ENCODE measurements at regions not wholly inside any gene's neighbourhood (a gene's known extent, or its start where the extent isn't known, plus 50 kb on each side); places are given as distances from the start of the nearest gene placed in this dataset.

DNA sequence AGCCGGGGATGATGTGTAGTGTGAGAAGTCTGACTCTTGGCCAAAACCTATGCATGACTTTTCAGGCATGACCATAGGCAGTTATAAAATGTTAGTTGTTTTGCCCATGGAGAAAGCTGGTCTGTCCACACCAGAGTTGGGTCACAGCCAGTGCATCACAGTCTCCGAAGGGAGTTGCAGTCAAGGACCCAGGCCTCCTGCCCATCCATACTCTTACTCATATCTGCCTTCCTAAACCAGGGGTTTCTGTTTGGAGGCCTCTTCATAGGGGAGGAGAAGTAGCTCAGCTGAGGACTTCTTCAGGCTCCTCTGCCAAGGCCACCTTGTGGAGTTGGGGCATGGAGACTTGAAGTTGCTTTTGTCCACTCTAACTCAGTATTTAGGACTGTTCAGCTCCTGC, 1008.3 kb downstream of the PCDH18 start:
- no peak overlapping the region for H3K4me3 ChIP-seq (ENCODE audit: low read depth, low read length)
- no peak overlapping the region for H3K27ac ChIP-seq
- no peaks in the 10 kb centered on the region for H3K27me3 ChIP-seq (ENCODE audit: control insufficient read depth, insufficient read depth, low read length)
- H2AFZ ChIP-seq = no peak overlapping the region
- no peaks in the 10 kb centered on the region for H3K9me3 ChIP-seq (ENCODE audit: control insufficient read depth, low read length)
- TF ChIP-seq, protein P1, sequence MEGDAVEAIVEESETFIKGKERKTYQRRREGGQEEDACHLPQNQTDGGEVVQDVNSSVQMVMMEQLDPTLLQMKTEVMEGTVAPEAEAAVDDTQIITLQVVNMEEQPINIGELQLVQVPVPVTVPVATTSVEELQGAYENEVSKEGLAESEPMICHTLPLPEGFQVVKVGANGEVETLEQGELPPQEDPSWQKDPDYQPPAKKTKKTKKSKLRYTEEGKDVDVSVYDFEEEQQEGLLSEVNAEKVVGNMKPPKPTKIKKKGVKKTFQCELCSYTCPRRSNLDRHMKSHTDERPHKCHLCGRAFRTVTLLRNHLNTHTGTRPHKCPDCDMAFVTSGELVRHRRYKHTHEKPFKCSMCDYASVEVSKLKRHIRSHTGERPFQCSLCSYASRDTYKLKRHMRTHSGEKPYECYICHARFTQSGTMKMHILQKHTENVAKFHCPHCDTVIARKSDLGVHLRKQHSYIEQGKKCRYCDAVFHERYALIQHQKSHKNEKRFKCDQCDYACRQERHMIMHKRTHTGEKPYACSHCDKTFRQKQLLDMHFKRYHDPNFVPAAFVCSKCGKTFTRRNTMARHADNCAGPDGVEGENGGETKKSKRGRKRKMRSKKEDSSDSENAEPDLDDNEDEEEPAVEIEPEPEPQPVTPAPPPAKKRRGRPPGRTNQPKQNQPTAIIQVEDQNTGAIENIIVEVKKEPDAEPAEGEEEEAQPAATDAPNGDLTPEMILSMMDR (IDR thresholded peaks at IDR 0.05) = no peak
- no peaks in the 10 kb centered on the region for H3K4me1 ChIP-seq
- no peak overlapping the region for H3K9ac ChIP-seq
- no peak overlapping the region for H3K4me2 ChIP-seq (ENCODE audit: low read length)
- no peaks in the 10 kb centered on the region for H3K79me2 ChIP-seq
- H3K36me3 ChIP-seq (ENCODE audit: control insufficient read depth, insufficient read depth, low read length) = no peaks in the 10 kb centered on the region

- no peak overlapping the region for H3K27ac ChIP-seq
- H3K9me3 ChIP-seq (ENCODE audit: control insufficient read depth, low read length) = no peaks in the 10 kb centered on the region
- no peaks in the 10 kb centered on the region for H3K4me1 ChIP-seq
- no peaks in the 10 kb centered on the region for H3K27me3 ChIP-seq (ENCODE audit: control insufficient read depth, insufficient read depth, low read length)
- H3K79me2 ChIP-seq = no peaks in the 10 kb centered on the region
- H2AFZ ChIP-seq = no peak overlapping the region
- no peak overlapping the region for H3K9ac ChIP-seq
- TF ChIP-seq, protein P1 (IDR thresholded peaks at IDR 0.05) = no peak
- H3K4me2 ChIP-seq (ENCODE audit: low read length) = no peak overlapping the region
- H3K36me3 ChIP-seq (ENCODE audit: control insufficient read depth, insufficient read depth, low read length) = no peaks in the 10 kb centered on the region
- H3K4me3 ChIP-seq (ENCODE audit: low read depth, low read length) = no peak overlapping the region
These were observed 1015.9 kb downstream of the PCDH18 start for GRCh38 chr4:136516371-136516770.

- no peaks in the 10 kb centered on the region for H3K9me3 ChIP-seq (ENCODE audit: control insufficient read depth, low read length)
- no peaks in the 10 kb centered on the region for H3K36me3 ChIP-seq (ENCODE audit: control insufficient read depth, insufficient read depth, low read length)
- H3K27ac ChIP-seq = no peak overlapping the region
- no peak overlapping the region for H2AFZ ChIP-seq
- H3K4me1 ChIP-seq = no peaks in the 10 kb centered on the region
- no peak overlapping the region for H3K4me2 ChIP-seq (ENCODE audit: low read length)
- H3K4me3 ChIP-seq (ENCODE audit: low read depth, low read length) = no peak overlapping the region
- H3K79me2 ChIP-seq = no peaks in the 10 kb centered on the region
- TF ChIP-seq, protein P1 (IDR thresholded peaks at IDR 0.05) = no peak
- H3K27me3 ChIP-seq (ENCODE audit: control insufficient read depth, insufficient read depth, low read length) = no peaks in the 10 kb centered on the region
- no peak overlapping the region for H3K9ac ChIP-seq
These were observed 1027.3 kb downstream of the PCDH18 start for GRCh38 chr4:136505020-136505419.

DNA sequence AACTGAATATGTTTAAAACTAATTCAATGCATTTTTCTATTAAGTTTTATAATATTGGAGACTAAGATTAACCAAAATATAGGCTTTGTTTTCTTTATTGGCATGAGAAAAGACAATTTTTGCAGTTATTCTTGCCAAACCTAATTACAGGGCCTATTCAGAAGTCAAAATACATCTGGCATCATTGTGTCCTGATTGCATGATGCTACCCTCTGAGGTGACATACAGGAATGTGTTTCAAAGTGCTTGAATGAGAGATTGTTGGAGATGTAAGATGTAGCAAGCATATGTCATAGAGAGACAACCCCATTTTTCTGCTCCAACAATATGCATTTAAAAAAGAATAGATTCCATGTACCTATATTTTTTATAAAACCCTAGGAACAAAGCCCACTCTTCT, 1036.4 kb downstream of the PCDH18 start:
- Histone ChIP-seq H3K4me3 (ENCODE audit: low read depth, low read length) (no peak overlapping the region), H3K4me1 (no peaks in the 10 kb centered on the region), H3K36me3 (ENCODE audit: control insufficient read depth, insufficient read depth, low read length) (no peaks in the 10 kb centered on the region), H2AFZ (no peak overlapping the region), H3K9ac (no peak overlapping the region), H3K4me2 (ENCODE audit: low read length) (no peak overlapping the region), H3K9me3 (ENCODE audit: control insufficient read depth, low read length) (no peaks in the 10 kb centered on the region), H3K27ac (no peak overlapping the region), H3K27me3 (ENCODE audit: control insufficient read depth, insufficient read depth, low read length) (no peaks in the 10 kb centered on the region), H3K79me2 (no peaks in the 10 kb centered on the region)
- TF ChIP-seq, protein P1 (IDR thresholded peaks at IDR 0.05) = no peak

DNA sequence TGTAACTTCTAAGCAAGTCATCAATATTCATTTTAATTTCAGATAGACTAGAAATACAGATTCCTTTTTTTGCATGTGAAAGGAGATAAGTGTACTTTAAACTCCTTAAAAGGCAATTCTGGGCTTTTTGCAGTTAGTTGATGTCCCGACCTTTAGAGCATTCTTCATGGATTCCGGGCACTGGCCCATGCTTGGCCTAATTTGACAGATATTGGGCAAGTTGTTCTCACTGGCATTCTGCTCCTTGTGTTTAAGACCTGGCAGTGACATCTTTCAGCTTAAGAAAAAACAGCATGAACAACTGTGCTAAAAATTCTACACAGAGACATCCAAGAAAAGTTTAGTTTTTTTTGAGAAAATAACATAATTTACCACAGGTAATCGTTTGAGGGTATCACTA, 1037.2 kb downstream of the PCDH18 start:
- Histone ChIP-seq H3K9ac (no peak overlapping the region), H3K27me3 (ENCODE audit: control insufficient read depth, insufficient read depth, low read length) (no peaks in the 10 kb centered on the region), H3K79me2 (no peaks in the 10 kb centered on the region), H3K4me1 (no peaks in the 10 kb centered on the region), H3K9me3 (ENCODE audit: control insufficient read depth, low read length) (no peaks in the 10 kb centered on the region), H3K36me3 (ENCODE audit: control insufficient read depth, insufficient read depth, low read length) (no peaks in the 10 kb centered on the region), H3K4me3 (ENCODE audit: low read depth, low read length) (no peak overlapping the region), H2AFZ (no peak overlapping the region), H3K4me2 (ENCODE audit: low read length) (no peak overlapping the region), H3K27ac (no peak overlapping the region)
- TF ChIP-seq, protein P1 (IDR thresholded peaks at IDR 0.05) = no peak

Measured in parathyroid adenoma (tissue), 2 donors.